Nephron progenitor cell (in vitro differentiated cells): ENCODE measurements at regions not wholly inside any gene's neighbourhood (a gene's known extent, or its start where the extent isn't known, plus 50 kb on each side); places are given as distances from the start of the nearest gene placed in this dataset.
A peak's percentile ranks its signal among the peaks of the same experiment; 100 is the strongest.

ENCODE experiments used
- DNase-seq: peaks from one replicate; pipeline ENCODE4 v3.0.0; 2021
- H3K27ac Mint-ChIP-seq: 2 replicates; pipeline ENCODE4 v1.8.0; 2021; ENCODE audit warnings: mild to moderate bottlenecking, moderate library complexity, mixed read lengths
- H3K27me3 Mint-ChIP-seq: 2 replicates; pipeline ENCODE4 v1.8.0; 2021; ENCODE audit warnings: mild to moderate bottlenecking, low read depth, mixed read lengths; ENCODE audit not compliant: poor library complexity
- H3K36me3 Mint-ChIP-seq: 2 replicates; pipeline ENCODE4 v1.8.0; 2021; ENCODE audit warnings: low read depth, mixed read lengths
- H3K4me1 Mint-ChIP-seq: 2 replicates; pipeline ENCODE4 v1.8.0; 2021; ENCODE audit warnings: mixed read lengths
- H3K4me3 Mint-ChIP-seq: 2 replicates; pipeline ENCODE4 v1.8.0; 2021; ENCODE audit warnings: mild to moderate bottlenecking, moderate library complexity, mixed read lengths
- H3K9me3 Mint-ChIP-seq: 2 replicates; pipeline ENCODE4 v1.8.0; 2021; ENCODE audit warnings: mild to moderate bottlenecking, moderate library complexity, mixed read lengths
- CTCF ChIP-seq: fragments of 200-600 bp; sonication (generic); IDR thresholded peaks from 2 replicates; pipeline ENCODE4 v1.5.0; 2021; ENCODE audit warnings: antibody characterized with exemption

DNA sequence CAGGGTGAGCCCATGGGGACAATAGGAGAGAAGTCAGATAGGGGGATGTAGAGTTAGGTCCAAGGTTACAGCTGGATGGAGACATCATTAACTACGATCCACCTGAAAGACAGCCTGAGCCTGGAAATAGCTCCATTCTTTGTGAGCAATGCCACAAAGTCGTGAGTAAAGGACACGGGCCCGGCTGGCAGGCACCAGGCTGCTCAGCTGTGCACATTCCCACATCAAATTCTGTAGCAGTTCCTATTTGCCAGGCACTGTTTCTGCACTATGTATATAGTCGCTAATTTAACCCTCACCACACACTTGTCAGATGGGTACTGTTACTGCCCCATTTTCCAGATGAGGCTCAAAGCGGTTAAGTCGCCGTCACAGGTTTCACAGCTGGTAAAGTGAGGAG is 338.0 kb upstream of the KAZN start:
- peaks cover 4% of the 10 kb centered on the region for H3K9me3 Mint-ChIP-seq
- H3K27ac Mint-ChIP-seq: no peak overlapping the region
- H3K36me3 Mint-ChIP-seq: no peaks in the 10 kb centered on the region
- H3K27me3 Mint-ChIP-seq: no peaks in the 10 kb centered on the region
- peaks cover 64% of the 10 kb centered on the region for H3K4me1 Mint-ChIP-seq
- TF ChIP-seq CTCF: no peak
- no peak for DNase-seq
- H3K4me3 Mint-ChIP-seq: no peak overlapping the region

- Mint-ChIP-seq H3K9me3 (peaks cover 4% of the 10 kb centered on the region), H3K36me3 (no peaks in the 10 kb centered on the region), H3K27ac (peak overlapping the region; percentile 76), H3K4me3 (peak overlapping the region; percentile 53), H3K4me1 (peaks cover 57% of the 10 kb centered on the region), H3K27me3 (no peaks in the 10 kb centered on the region)
- peak; percentile 18 for DNase-seq
- no peak for TF ChIP-seq CTCF
Measured at GRCh38 chr1:14261395-14261794, 337.1 kb upstream of the KAZN start.

- peak overlapping the region; percentile 47 for H3K4me3 Mint-ChIP-seq
- peaks cover 57% of the 10 kb centered on the region for H3K4me1 Mint-ChIP-seq
- no peak for DNase-seq
- no peak for TF ChIP-seq CTCF
- H3K9me3 Mint-ChIP-seq: no peaks in the 10 kb centered on the region
- H3K27me3 Mint-ChIP-seq: no peaks in the 10 kb centered on the region
- peak overlapping the region; percentile 41 for H3K27ac Mint-ChIP-seq
- no peaks in the 10 kb centered on the region for H3K36me3 Mint-ChIP-seq
Measured at GRCh38 chr1:14262637-14263036, 335.8 kb upstream of the KAZN start.

DNA sequence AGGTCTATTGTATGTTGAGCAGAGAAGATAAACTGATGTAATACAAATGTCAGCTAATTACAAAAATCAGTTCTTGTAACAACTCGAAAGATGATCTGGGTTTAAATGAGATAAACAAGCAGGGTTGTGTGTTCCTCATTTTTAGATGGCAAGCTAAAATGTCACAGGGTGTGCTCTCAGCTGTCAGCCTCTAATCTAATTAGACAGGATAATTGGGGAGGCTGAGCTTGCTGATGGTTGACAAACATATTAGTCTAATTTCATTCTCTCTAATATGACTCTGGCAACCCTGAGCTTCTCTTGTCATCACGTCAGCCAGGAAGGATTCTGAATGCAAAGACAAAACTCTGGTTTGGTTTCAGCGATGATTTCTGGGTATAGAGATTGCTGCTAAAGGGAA is 335.3 kb upstream of the KAZN start:
- peak overlapping the region; percentile 78 for H3K27ac Mint-ChIP-seq

GRCh38 chr1:14263671-14264070 is 334.8 kb upstream of the KAZN start:
- TF ChIP-seq CTCF: no peak
- DNase-seq: no peak
- no peaks in the 10 kb centered on the region for H3K9me3 Mint-ChIP-seq
- H3K27me3 Mint-ChIP-seq: no peaks in the 10 kb centered on the region
- no peak overlapping the region for H3K4me3 Mint-ChIP-seq
- no peaks in the 10 kb centered on the region for H3K36me3 Mint-ChIP-seq
- H3K4me1 Mint-ChIP-seq: peaks cover 55% of the 10 kb centered on the region
- H3K27ac Mint-ChIP-seq: peak overlapping the region; percentile 78

More for the DNA sequence above, 335.3 kb upstream of the KAZN start:
- H3K9me3 Mint-ChIP-seq: no peaks in the 10 kb centered on the region
- TF ChIP-seq CTCF: no peak
- no peaks in the 10 kb centered on the region for H3K36me3 Mint-ChIP-seq
- no peak for DNase-seq
- no peak overlapping the region for H3K4me3 Mint-ChIP-seq
- H3K4me1 Mint-ChIP-seq: peaks cover 57% of the 10 kb centered on the region
- H3K27me3 Mint-ChIP-seq: no peaks in the 10 kb centered on the region

- no peak for TF ChIP-seq CTCF
- no peak for DNase-seq
- no peaks in the 10 kb centered on the region for H3K36me3 Mint-ChIP-seq
- no peaks in the 10 kb centered on the region for H3K27me3 Mint-ChIP-seq
- H3K27ac Mint-ChIP-seq: no peak overlapping the region
- no peaks in the 10 kb centered on the region for H3K9me3 Mint-ChIP-seq
- H3K4me3 Mint-ChIP-seq: no peak overlapping the region
- peaks cover 38% of the 10 kb centered on the region for H3K4me1 Mint-ChIP-seq
Measured at GRCh38 chr1:14265495-14265894, 333.0 kb upstream of the KAZN start.
